RWPE1 (cell line): ENCODE measurements at regions not wholly inside any gene's neighbourhood (a gene's known extent, or its start where the extent isn't known, plus 50 kb on each side); places are given as distances from the start of the nearest gene placed in this dataset.
"Not testable (repeated sequence)": the region's sequence is repeated elsewhere in the genome, so short reads cannot be mapped to it uniquely, and the experiment has no call there.

Experiments
- CTCF ChIA-PET: fragments of 350-600 bp; sonication (Branson Sonifier 250); formaldehyde crosslinking; extraction: SDS; loops from one replicate; lab custom pipeline; 2021; lab: Yijun Ruan, JAX
- POLR2A ChIA-PET: fragments of 400-600 bp; formaldehyde crosslinking; extraction: SDS; loops from one replicate; lab custom pipeline; 2020; ENCODE audit warnings: antibody characterized with exemption; ENCODE audit not compliant: low non-redundant PET; lab: Yijun Ruan, JAX
- DNase-seq: peaks from one replicate; pipeline ENCODE4 v3.0.0; 2012; ENCODE audit warnings: low spot score
- H3K27ac ChIP-seq: fragments of 450-650 bp; 2 replicates; pipeline ENCODE4 v1.5.1; 2017
- CTCF ChIP-seq: fragments of 450-650 bp; conservative IDR thresholded peaks from 2 replicates; pipeline ENCODE4 v1.5.1; 2017; ENCODE audit warnings: low read depth, mild to moderate bottlenecking

DNA sequence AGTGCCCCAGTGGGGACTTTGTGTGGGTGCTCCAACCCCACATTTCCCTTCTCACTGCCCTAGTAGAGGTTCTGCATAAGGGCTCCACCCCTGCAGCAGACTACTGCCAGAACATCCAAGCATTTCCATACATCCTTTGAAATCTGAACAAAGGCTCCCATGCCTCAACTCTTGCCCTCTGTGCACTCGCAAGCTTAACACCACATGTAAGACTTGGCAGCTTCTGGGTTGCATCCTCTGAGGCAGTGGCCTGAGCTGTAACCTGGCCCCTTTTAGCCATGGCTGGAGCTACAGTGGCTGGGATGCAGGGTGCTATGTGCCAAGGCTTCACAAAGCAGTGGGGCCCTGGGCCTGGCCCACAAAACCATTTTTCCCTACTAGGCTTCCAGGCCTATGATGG is 128.9 kb downstream of the TYW3 start:
- DNase-seq = no peak
- CTCF ChIA-PET = no interaction called here
- POLR2A ChIA-PET = no interaction called here
- no peak for TF ChIP-seq CTCF
- H3K27ac ChIP-seq = no peak overlapping the region

DNA sequence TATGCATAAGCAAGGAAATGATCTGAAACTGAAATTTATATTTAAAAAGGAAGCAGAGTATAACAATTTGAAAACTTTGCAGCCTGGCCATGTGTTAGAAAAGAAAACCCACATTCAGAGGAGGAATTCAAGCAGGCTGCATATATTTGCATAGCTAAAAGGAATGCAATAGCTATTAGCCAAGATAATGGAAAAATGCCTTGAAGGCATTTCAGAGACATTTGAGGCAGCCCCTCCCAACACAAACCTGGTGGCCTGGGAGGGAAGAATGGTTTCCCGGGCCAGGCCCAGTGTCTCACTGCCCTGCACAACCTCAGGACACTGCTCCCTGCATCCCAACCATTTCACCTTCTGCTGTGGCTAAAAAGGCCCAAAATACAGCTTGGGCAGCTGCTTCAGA is 136.8 kb downstream of the TYW3 start:
- ChIA-PET CTCF (no interaction called here), POLR2A (no interaction called here)
- H3K27ac ChIP-seq = no peak overlapping the region
- TF ChIP-seq CTCF = no peak
- no peak for DNase-seq

- POLR2A ChIA-PET, DNase-seq, H3K27ac ChIP-seq, CTCF ChIA-PET: not testable (repeated sequence)
These were observed 144.4 kb downstream of the TYW3 start for GRCh38 chr1:74877366-74877765.

DNA sequence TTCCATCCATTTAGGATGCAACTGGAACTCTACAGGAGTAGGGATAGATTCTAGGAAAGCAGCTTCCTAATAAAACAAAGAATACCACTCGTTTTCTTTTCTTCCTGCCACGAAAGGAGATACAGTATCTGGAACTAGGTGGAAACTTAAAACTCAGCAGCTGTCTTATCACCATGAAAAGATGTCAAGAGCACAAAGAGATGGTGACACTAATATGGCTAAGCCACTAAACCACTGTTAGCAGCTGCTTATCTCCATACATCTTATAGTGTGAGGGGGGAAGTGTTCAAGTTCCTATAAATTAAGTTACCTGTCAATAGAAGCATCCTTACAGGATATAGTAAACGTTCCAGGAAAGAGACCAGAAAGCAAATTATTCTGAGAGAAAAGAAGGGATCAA is 162.5 kb downstream of the TYW3 start:
- DNase-seq = no peak
- TF ChIP-seq CTCF = no peak
- H3K27ac ChIP-seq = no peak overlapping the region
- ChIA-PET CTCF (no interaction called here), POLR2A (no interaction called here)

DNA sequence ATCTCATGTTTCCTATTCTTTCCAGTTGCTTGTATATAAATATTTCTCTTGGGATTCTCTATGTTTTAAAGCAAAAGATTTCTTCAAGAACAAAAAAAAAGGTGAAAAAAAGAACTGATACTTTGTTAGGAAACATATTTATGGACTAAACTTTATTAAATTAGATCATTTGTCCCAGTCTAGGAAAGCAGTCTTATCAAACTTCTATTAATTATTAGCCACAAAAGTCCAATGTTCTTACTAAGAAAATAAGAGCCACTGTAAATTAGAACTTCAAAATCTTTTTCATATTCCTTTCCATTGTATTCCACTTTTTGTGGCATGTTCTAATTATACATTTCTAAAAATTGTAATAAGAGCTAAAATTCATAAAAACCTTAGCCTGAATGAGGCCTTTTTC is 175.2 kb downstream of the TYW3 start:
- DNase-seq = no peak
- ChIA-PET POLR2A (no interaction called here), CTCF (no interaction called here)
- H3K27ac ChIP-seq = no peak overlapping the region
- TF ChIP-seq CTCF = no peak

DNA sequence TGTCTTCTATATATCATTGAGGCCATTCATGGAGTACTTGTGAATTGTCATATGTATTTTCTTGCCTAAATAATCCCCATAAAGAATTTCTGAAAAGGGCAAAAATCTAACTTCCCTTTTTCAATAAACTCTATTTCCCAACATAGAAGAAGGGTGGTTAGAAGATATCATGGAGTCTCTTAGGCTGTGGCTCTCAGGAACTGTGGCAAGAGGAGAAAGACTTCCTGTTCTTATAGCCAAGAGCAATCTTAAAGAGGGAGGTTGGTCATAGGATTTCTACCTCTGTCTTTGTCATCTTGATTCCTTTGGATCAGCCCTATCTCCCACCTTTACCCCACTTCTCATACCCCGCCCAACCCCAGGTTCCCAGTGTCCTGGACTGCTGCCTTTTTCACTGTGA is 175.8 kb downstream of the TYW3 start:
- DNase-seq = no peak
- TF ChIP-seq CTCF = no peak
- H3K27ac ChIP-seq = no peak overlapping the region
- ChIA-PET POLR2A (no interaction called here), CTCF (no interaction called here)

DNA sequence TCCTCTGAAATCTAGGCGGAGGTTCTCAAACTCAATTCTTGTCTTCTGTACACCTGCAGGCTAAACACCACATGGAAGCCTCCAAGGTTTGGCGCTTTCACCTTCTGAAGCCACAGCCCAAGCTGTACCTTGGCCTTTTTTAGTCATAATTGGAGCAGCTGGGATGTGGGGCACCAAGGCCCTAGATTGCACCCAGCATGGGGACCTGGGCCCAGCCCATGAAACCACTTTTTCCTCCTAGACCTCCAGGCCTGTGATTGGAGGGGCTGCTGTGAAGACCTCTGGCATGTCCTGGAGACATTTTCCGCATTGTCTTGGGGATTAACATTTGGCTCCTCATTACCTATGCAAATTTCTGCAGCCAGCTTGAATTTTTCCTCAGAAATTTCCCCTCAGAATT is 181.0 kb downstream of the TYW3 start:
- CTCF ChIA-PET = no interaction called here
- TF ChIP-seq CTCF = no peak
- POLR2A ChIA-PET = no interaction called here
- H3K27ac ChIP-seq = no peak overlapping the region
- DNase-seq = no peak
